Immature natural killer cell (primary cell): ENCODE measurements at regions not wholly inside any gene's neighbourhood (a gene's known extent, or its start where the extent isn't known, plus 50 kb on each side); places are given as distances from the start of the nearest gene placed in this dataset.

Experiments used
- DNase-seq, 3 donors: peaks; one replicate each; pipeline ENCODE4 v3.0.0; 2022; ENCODE audit warnings: mixed read lengths in 1 of 3
- H3K27ac Mint-ChIP-seq, 6 donors: one replicate each; pipeline ENCODE4 v1.8.0; 2020; ENCODE audit warnings: mixed read lengths in 6 of 6, mild to moderate bottlenecking in 5 of 6, inconsistent platforms in 4 of 6, moderate library complexity in 3 of 6
- H3K27me3 Mint-ChIP-seq, 3 donors: one replicate each; pipeline ENCODE4 v1.8.0; 2020 to 2021; ENCODE audit warnings: low read depth in 3 of 3, mild to moderate bottlenecking in 3 of 3, mixed read lengths in 3 of 3, moderate library complexity in 3 of 3, inconsistent platforms in 1 of 3
- H3K36me3 Mint-ChIP-seq, 3 donors: one replicate each; pipeline ENCODE4 v1.8.0; 2020; ENCODE audit warnings: mixed read lengths in 3 of 3, inconsistent platforms in 2 of 3, mild to moderate bottlenecking in 2 of 3
- H3K4me1 Mint-ChIP-seq, 2 donors: one replicate each; pipeline ENCODE4 v1.8.0; 2020; ENCODE audit warnings: inconsistent platforms in 2 of 2, mild to moderate bottlenecking in 2 of 2, mixed read lengths in 2 of 2, moderate library complexity in 1 of 2
- H3K4me3 Mint-ChIP-seq, 5 donors: one replicate each; pipeline ENCODE4 v1.8.0; 2020; ENCODE audit warnings: mild to moderate bottlenecking in 5 of 5, mixed read lengths in 5 of 5, inconsistent platforms in 3 of 5, moderate library complexity in 3 of 5
- H3K9me3 Mint-ChIP-seq, 6 donors: one replicate each; pipeline ENCODE4 v1.8.0; 2020; ENCODE audit warnings: mild to moderate bottlenecking in 6 of 6, mixed read lengths in 6 of 6, inconsistent platforms in 4 of 6, moderate library complexity in 3 of 6

DNA sequence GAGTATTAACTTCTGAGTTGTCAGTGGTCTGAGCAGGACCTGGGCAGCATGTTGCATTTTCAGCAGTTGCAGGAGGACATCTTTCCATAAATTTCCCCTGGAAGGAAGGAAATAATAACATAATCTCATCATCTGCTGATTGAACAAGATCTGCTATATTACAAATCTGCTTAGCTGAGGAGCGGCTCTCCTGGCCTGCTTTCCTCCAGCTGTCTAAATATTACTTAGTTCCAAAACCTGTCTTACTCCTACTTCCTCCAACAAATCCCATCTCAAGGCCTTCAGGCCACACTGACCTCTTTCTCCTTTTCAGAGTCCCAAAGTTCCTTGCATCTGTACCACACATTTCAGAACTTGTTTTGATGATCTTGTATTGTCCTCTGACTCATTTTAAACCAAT lies 364.4 kb upstream of the MCTP2 start:
- Mint-ChIP-seq H3K9me3 (peaks cover 0 to 2% (median 0%) of the 10 kb centered on the region in 6 donors), H3K4me1 (peaks cover 13 to 14% of the 10 kb centered on the region in 2 donors), H3K36me3 (no peaks in the 10 kb centered on the region), H3K27me3 (peaks cover 0 to 7% (median 4%) of the 10 kb centered on the region in 3 donors), H3K27ac (no peak overlapping the region), H3K4me3 (no peak overlapping the region)
- DNase-seq, result no peak

DNA sequence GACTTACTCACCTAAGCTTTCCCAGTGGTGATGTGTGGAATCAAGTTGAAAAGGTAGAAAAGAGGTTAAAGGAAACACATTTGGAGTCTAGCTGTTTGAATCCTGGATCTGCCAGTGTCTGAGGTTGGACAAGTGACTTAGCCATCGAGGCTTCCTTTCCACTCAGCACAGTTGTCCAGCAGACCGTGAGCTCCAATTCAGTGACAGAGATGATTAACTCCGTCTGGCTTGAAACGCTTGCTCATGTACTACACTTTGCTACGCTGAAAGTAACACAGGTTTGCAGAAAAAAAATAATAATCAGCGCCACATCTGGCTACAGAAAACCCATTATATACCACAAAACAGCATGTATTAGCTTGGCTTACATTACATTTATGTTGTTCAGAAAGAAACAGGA lies 364.9 kb upstream of the MCTP2 start:
- H3K4me3 Mint-ChIP-seq, result no peak overlapping the region
- H3K27me3 Mint-ChIP-seq, result peaks cover 0 to 7% (median 4%) of the 10 kb centered on the region in 3 donors
- H3K9me3 Mint-ChIP-seq, result peaks cover 0 to 2% (median 0%) of the 10 kb centered on the region in 6 donors
- no peak overlapping the region for H3K27ac Mint-ChIP-seq
- H3K4me1 Mint-ChIP-seq, result peaks cover 17 to 19% of the 10 kb centered on the region in 2 donors
- H3K36me3 Mint-ChIP-seq, result no peaks in the 10 kb centered on the region
- DNase-seq, result no peak

DNA sequence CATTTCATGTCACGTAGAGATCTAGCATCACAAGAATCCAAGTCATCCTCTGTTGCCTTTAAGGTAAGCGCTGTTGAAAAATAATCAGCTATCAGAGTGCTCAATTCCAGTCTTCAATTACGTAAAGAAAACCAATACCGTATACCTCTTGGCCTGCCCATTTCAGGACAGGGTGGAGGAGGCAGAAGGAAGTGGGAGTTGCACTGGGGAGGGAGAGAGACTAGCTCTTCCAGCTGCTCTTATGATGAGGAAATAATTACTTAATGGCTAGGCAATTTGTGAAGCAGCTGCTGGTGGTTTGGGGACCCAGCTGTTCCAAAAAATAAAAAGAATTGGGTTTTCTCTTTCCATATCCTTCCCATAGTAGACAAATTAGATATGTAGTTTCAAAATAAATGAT lies 365.8 kb upstream of the MCTP2 start:
- no peak overlapping the region for H3K27ac Mint-ChIP-seq
- H3K4me1 Mint-ChIP-seq, result peaks cover 25 to 27% of the 10 kb centered on the region in 2 donors
- no peak for DNase-seq
- no peaks in the 10 kb centered on the region for H3K36me3 Mint-ChIP-seq
- H3K9me3 Mint-ChIP-seq, result peaks cover 0 to 2% (median 0%) of the 10 kb centered on the region in 6 donors
- H3K27me3 Mint-ChIP-seq, result peaks cover 0 to 10% (median 4%) of the 10 kb centered on the region in 3 donors
- H3K4me3 Mint-ChIP-seq, result no peak overlapping the region

DNA sequence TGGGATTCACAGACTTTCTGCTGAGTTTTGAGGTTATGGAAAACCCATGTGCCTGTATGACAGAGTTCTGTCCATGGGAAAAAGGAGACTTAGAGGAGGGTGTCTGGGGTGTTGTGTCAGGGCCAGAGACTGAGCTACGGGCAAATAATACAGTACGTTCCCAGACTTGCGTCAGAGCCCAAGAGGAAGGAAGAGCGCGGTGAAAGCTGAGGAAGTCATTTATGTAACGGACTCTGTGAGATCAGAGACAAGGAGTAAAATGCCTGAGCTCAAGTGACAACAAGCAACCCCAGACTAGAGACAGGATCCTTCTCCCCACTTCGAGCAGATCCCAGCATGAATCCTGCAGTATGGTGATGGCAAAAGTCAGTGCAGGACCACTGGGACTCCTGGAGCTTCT lies 368.6 kb upstream of the MCTP2 start:
- peak; percentile 8 to 18 (median 12) for DNase-seq
- peaks cover 0 to 5% (median 0%) of the 10 kb centered on the region in 3 donors for H3K27me3 Mint-ChIP-seq
- H3K9me3 Mint-ChIP-seq, result peaks cover 0 to 2% (median 0%) of the 10 kb centered on the region in 6 donors
- peak overlapping the region in 1 of 6 donors; percentile 20 for H3K27ac Mint-ChIP-seq
- no peaks in the 10 kb centered on the region for H3K36me3 Mint-ChIP-seq
- peak overlapping the region in 2 of 5 donors; percentile 53 to 74 for H3K4me3 Mint-ChIP-seq
- H3K4me1 Mint-ChIP-seq, result peaks cover 25 to 28% of the 10 kb centered on the region in 2 donors

DNA sequence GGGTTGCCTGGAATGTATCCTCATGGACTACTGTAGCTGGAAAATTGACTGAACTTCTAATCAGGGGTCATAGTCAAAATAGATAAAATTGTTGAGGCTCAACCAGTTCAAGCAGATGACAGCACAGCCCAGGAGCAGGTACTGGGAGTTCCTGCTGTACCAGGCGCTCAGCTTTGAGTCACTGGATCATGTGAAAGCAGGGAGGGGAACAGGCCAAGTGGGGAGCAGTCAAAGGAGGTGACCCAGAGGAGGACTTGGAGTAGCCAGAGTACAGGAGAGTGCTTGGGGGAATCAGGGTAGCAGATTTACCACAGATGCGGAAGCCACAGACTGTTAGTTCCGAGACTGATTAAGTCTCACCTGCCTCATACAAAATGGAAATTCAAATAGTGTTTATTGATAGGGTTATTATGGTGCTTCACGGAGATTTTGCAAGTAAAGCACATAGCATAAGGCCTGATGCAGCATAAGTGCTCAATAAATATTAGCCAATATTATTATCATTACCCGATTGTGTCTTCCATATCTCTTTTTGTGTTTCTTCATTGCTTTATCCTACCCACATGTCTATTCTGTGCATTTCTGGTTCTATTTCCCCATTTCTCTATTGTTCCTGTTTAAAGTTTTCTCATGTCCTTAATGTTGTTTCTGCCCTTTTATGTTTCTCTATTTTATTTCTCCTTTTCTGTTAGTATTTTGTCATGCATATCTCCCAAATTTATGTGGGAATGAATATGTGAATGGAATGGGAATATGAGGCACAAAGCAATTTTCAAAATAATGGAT lies 369.2 kb upstream of the MCTP2 start:
- Mint-ChIP-seq H3K27me3 (peaks cover 0 to 5% (median 0%) of the 10 kb centered on the region in 3 donors), H3K4me3 (peak overlapping the region in 2 of 5 donors; percentile 53 to 74), H3K27ac (peak overlapping the region in 3 of 6 donors; percentile 3 to 20 (median 4)), H3K36me3 (no peaks in the 10 kb centered on the region), H3K4me1 (peaks cover 25 to 28% of the 10 kb centered on the region in 2 donors), H3K9me3 (peaks cover 0 to 2% (median 0%) of the 10 kb centered on the region in 6 donors)
- no peak for DNase-seq

DNA sequence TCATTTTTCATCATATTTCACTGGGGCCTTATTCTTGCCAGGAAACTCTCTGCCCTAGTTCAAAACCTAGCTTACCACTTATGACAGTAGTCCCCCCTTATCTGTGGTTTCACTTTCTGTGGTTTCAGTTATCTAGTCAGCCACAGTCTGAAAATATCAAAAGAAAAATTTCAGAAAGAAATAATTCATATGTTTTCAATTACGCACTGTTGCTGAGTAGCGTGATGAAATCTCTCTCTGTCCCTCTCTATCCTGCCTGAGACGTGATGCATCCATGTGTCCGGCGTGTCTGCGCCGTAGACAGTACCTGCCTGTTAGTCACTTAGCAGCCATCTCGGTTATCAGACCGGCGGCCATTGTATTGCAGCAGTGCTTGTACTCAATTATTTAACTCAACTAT lies 369.9 kb upstream of the MCTP2 start:
- peaks cover 0 to 2% (median 0%) of the 10 kb centered on the region in 6 donors for H3K9me3 Mint-ChIP-seq
- H3K27ac Mint-ChIP-seq, result no peak overlapping the region
- H3K27me3 Mint-ChIP-seq, result peaks cover 0 to 5% (median 0%) of the 10 kb centered on the region in 3 donors
- peak; percentile 7 to 19 (median 13) for DNase-seq
- H3K4me3 Mint-ChIP-seq, result peak overlapping the region; percentile 1 to 59 (median 42)
- peaks cover 25 to 28% of the 10 kb centered on the region in 2 donors for H3K4me1 Mint-ChIP-seq
- no peaks in the 10 kb centered on the region for H3K36me3 Mint-ChIP-seq

DNA sequence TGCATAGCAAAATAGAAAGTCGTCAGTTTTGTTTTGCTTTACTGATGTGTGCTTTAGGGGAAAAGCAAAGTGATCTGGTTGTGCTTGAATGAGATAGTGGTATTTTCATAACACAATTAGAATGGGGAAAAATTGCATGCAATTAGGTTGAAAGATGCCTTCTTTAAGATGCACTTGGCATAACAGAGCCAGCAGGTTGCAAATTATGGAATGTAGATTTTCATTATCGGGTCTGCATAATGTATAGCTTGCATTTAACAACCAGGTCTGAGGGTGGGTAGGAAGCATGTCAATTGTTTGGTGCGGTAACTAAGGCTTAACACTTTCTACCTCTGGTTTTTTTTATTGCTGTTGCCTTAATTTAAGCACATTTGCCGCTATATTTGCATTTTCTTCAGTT lies 370.7 kb upstream of the MCTP2 start:
- peak overlapping the region in 1 of 5 donors; percentile 59 for H3K4me3 Mint-ChIP-seq
- H3K9me3 Mint-ChIP-seq, result peaks cover 0 to 2% (median 0%) of the 10 kb centered on the region in 6 donors
- no peaks in the 10 kb centered on the region for H3K36me3 Mint-ChIP-seq
- H3K27ac Mint-ChIP-seq, result no peak overlapping the region
- no peak for DNase-seq
- H3K4me1 Mint-ChIP-seq, result peaks cover 25 to 28% of the 10 kb centered on the region in 2 donors
- H3K27me3 Mint-ChIP-seq, result peaks cover 0 to 6% (median 2%) of the 10 kb centered on the region in 3 donors

DNA sequence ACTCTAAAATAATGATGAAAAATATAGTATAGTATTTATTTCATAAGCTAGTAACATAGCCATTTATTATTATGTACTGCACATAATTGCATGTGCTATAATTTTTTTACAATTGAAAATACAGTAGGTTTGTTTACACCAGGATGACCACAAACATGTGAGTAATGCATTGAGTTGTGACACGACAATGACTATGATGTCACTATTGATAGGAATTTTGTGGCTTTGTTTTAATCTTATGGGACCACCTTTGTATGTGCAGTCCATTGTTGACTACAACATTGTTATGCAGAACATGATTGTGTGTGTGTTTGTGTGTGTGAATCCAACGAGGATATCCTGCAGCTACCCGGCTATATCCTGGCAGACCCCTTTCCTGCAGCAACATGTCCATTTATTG lies 372.2 kb upstream of the MCTP2 start:
- Mint-ChIP-seq H3K36me3 (no peaks in the 10 kb centered on the region), H3K27me3 (peaks cover 0 to 8% (median 2%) of the 10 kb centered on the region in 3 donors), H3K27ac (no peak overlapping the region), H3K4me1 (peaks cover 25 to 28% of the 10 kb centered on the region in 2 donors), H3K4me3 (no peak overlapping the region), H3K9me3 (peaks cover 0 to 2% (median 0%) of the 10 kb centered on the region in 6 donors)
- no peak for DNase-seq

DNA sequence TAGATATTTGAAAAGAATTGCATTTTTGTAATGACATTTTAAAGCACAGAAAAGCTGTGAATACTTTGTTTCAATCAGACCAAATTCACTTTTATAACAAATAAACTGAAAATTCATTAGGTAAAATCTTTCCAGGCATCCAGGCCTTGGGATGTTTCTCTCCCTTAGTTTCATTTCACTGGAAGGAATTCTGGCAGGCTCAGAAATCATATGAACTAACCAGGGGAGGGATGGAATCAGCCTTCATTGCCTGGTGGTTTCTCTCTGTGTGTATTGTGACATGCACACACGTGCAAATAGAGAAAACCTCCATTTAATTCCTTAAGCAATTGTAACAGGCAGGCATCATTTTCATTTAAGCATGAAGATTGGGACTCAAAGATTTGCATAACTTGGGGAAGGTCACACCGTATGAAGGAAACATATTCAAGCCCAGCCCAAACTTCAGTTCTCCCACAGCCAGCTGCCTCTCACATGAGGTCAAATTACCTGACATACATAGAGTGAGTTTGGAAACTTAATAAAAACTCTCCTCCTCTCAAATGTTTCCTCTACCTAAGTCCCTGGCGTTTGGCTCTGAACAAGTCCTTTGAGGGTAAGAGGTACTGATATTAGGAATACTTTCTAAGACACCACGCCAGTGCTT lies 376.1 kb upstream of the MCTP2 start:
- Mint-ChIP-seq H3K36me3 (no peaks in the 10 kb centered on the region), H3K27me3 (peaks cover 3 to 10% (median 7%) of the 10 kb centered on the region in 3 donors), H3K4me3 (no peak overlapping the region), H3K27ac (no peak overlapping the region), H3K4me1 (no peaks in the 10 kb centered on the region), H3K9me3 (no peaks in the 10 kb centered on the region)
- DNase-seq, result no peak

DNA sequence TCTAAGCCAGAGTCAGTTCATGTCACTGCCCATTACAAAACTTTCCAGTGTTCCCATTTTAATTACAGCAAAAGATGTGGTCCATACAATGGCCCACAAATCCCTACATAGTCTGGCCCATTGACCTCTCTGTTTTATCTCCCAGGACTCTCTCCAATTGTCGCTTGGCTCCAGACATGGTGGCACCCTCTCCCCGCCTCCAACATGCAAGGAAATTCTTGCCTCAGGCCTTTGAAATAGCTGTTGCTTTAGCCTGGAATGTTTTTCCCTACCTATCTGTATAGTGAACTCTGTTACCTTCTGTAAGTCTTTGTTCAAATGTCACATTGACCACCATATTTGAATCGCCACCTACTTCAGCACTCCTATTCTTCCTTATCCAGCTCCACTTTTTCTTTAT lies 377.3 kb upstream of the MCTP2 start:
- Mint-ChIP-seq H3K4me3 (no peak overlapping the region), H3K27me3 (peaks cover 5 to 10% (median 7%) of the 10 kb centered on the region in 3 donors), H3K4me1 (no peaks in the 10 kb centered on the region), H3K36me3 (no peaks in the 10 kb centered on the region), H3K9me3 (no peaks in the 10 kb centered on the region), H3K27ac (no peak overlapping the region)
- DNase-seq, result no peak

DNA sequence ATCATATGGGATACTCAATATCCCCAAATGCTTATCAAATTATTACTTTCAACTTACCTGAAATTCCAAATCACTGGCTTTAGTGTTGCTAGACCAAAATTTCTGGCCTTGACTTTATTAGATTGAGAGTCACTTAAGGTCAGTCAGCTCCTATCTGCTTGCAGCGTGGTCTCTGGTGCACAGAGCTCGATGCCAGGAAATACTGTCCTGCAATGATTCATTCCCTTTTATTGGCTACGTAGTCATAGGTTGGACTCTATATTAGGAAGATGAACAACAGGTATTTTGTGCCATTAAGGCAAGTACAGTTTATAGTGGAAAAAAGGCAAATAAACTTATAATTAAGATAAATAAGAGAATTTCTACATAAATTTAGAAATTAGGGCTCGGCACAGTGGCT lies 378.6 kb upstream of the MCTP2 start:
- H3K4me3 Mint-ChIP-seq, result no peak overlapping the region
- peaks cover 5 to 12% (median 7%) of the 10 kb centered on the region in 3 donors for H3K27me3 Mint-ChIP-seq
- no peaks in the 10 kb centered on the region for H3K9me3 Mint-ChIP-seq
- no peaks in the 10 kb centered on the region for H3K36me3 Mint-ChIP-seq
- H3K4me1 Mint-ChIP-seq, result no peaks in the 10 kb centered on the region
- no peak for DNase-seq
- H3K27ac Mint-ChIP-seq, result no peak overlapping the region

DNA sequence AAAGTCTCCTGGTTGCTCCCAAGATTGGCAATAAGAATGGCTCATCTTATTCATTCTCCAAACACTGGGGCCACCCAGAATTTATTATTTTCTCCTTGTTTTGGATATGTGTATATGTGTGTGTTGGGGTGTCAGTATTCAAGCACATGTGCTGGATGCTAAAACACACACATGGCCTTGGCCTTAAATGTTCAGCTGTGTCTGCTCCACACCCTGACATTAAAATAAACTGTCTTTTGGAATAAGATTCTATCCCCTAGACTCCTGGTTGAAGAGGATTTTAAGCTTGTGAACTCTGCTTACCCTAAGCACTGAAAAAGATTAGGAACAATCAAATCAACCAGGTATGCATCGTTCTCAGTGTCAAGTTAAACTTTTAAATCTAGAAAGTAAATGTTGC lies 382.9 kb upstream of the MCTP2 start:
- Mint-ChIP-seq H3K4me1 (no peaks in the 10 kb centered on the region), H3K9me3 (peaks cover 0 to 1% (median 0%) of the 10 kb centered on the region in 6 donors), H3K36me3 (no peaks in the 10 kb centered on the region), H3K27ac (no peak overlapping the region), H3K27me3 (peaks cover 3 to 15% (median 9%) of the 10 kb centered on the region in 3 donors), H3K4me3 (no peak overlapping the region)
- no peak for DNase-seq

DNA sequence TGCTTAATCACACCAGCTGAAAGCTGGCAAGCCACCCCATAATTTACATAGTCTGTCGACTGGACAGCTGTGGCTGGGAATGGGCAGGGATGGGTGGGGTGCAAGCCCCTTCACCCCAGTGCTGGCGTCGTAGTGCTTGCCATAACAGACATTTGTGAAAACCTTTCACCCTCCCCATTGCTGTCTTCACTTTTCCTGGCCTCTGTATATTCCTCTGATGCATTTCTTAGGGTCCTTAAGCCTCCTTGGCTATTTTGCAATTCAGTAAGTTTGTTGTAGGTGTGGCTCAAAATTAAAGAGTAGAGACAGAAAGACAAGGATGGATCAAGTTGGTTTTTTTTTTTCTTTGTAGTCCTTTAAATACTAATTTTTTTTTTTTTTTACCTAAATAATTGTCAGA lies 383.3 kb upstream of the MCTP2 start:
- H3K27ac Mint-ChIP-seq, result no peak overlapping the region
- H3K9me3 Mint-ChIP-seq, result peaks cover 0 to 1% (median 0%) of the 10 kb centered on the region in 6 donors
- H3K4me1 Mint-ChIP-seq, result no peaks in the 10 kb centered on the region
- DNase-seq, result no peak
- no peaks in the 10 kb centered on the region for H3K36me3 Mint-ChIP-seq
- H3K4me3 Mint-ChIP-seq, result no peak overlapping the region
- H3K27me3 Mint-ChIP-seq, result peaks cover 1 to 15% (median 9%) of the 10 kb centered on the region in 3 donors

DNA sequence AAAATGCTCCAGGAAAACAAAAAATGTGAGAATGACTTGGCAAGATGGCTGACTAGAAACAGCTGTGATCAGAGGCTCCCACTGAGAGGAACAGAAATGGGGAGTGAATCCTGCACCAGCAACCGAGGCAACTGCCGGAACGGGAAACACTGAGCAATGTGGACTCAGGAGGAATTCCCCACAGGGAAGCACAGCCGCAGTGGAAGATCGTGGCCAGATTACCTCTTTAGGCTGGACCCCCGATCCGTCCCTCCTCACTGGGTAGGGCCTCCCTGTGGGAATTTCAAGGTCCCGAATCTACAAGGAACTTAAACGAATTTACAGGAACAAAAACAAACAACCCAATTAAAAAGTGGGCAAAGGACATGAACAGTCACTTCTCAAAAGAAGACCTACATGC lies 385.2 kb upstream of the MCTP2 start:
- Mint-ChIP-seq H3K4me3 (no peak overlapping the region), H3K27me3 (peaks cover 0 to 11% (median 10%) of the 10 kb centered on the region in 3 donors), H3K4me1 (no peaks in the 10 kb centered on the region), H3K27ac (no peak overlapping the region), H3K9me3 (peaks cover 0 to 8% (median 0%) of the 10 kb centered on the region in 6 donors), H3K36me3 (no peaks in the 10 kb centered on the region)
- DNase-seq, result no peak
